ENCODE measurements at regions not wholly inside any gene's neighbourhood (a gene's known extent, or its start where the extent isn't known, plus 50 kb on each side); places are given as distances from the start of the nearest gene placed in this dataset.

GRCh38 chr7:68209486-68209885, 1212.9 kb downstream of the TYW1 start:
- TF ChIP-seq CTCF (IDR thresholded peaks at IDR 0.05) = no peak
- TF ChIP-seq POLR2A (IDR thresholded peaks at IDR 0.05) = no peak
- no peak for TF ChIP-seq POLR2AphosphoS5 (IDR thresholded peaks at IDR 0.05)
